Nephron progenitor cell (in vitro differentiated cells): ENCODE measurements at regions not wholly inside any gene's neighbourhood (a gene's known extent, or its start where the extent isn't known, plus 50 kb on each side); places are given as distances from the start of the nearest gene placed in this dataset.

Experiments used
- DNase-seq: peaks from one replicate; pipeline ENCODE4 v3.0.0; 2021
- H3K27ac Mint-ChIP-seq: 2 replicates; pipeline ENCODE4 v1.8.0; 2021; ENCODE audit warnings: mild to moderate bottlenecking, moderate library complexity, mixed read lengths
- H3K27me3 Mint-ChIP-seq: 2 replicates; pipeline ENCODE4 v1.8.0; 2021; ENCODE audit warnings: mild to moderate bottlenecking, low read depth, mixed read lengths; ENCODE audit not compliant: poor library complexity
- H3K36me3 Mint-ChIP-seq: 2 replicates; pipeline ENCODE4 v1.8.0; 2021; ENCODE audit warnings: low read depth, mixed read lengths
- H3K4me1 Mint-ChIP-seq: 2 replicates; pipeline ENCODE4 v1.8.0; 2021; ENCODE audit warnings: mixed read lengths
- H3K4me3 Mint-ChIP-seq: 2 replicates; pipeline ENCODE4 v1.8.0; 2021; ENCODE audit warnings: mild to moderate bottlenecking, moderate library complexity, mixed read lengths
- H3K9me3 Mint-ChIP-seq: 2 replicates; pipeline ENCODE4 v1.8.0; 2021; ENCODE audit warnings: mild to moderate bottlenecking, moderate library complexity, mixed read lengths
- CTCF ChIP-seq: fragments of 200-600 bp; sonication (generic); IDR thresholded peaks from 2 replicates; pipeline ENCODE4 v1.5.0; 2021; ENCODE audit warnings: antibody characterized with exemption

- H3K36me3 Mint-ChIP-seq, result no peaks in the 10 kb centered on the region
- no peak overlapping the region for H3K4me3 Mint-ChIP-seq
- H3K27ac Mint-ChIP-seq, result no peak overlapping the region
- no peaks in the 10 kb centered on the region for H3K27me3 Mint-ChIP-seq
- TF ChIP-seq CTCF, result no peak
- DNase-seq, result no peak
- no peaks in the 10 kb centered on the region for H3K9me3 Mint-ChIP-seq
- peaks cover 8% of the 10 kb centered on the region for H3K4me1 Mint-ChIP-seq
These were observed 137.2 kb downstream of the SLC24A2 start for GRCh38 chr9:19651681-19652080.

GRCh38 chr9:19650312-19650711 is 138.5 kb downstream of the SLC24A2 start:
- no peak overlapping the region for H3K4me3 Mint-ChIP-seq

GRCh38 chr9:19649336-19650041 is 139.3 kb downstream of the SLC24A2 start:
- no peak for TF ChIP-seq CTCF
- Mint-ChIP-seq H3K4me3 (no peak overlapping the region), H3K27ac (no peak overlapping the region), H3K9me3 (no peaks in the 10 kb centered on the region), H3K4me1 (peaks cover 8% of the 10 kb centered on the region), H3K36me3 (no peaks in the 10 kb centered on the region), H3K27me3 (no peaks in the 10 kb centered on the region)
- no peak for DNase-seq

More at GRCh38 chr9:19650312-19650711, 138.5 kb downstream of the SLC24A2 start:
- DNase-seq, result no peak
- H3K9me3 Mint-ChIP-seq, result no peaks in the 10 kb centered on the region
- H3K27ac Mint-ChIP-seq, result no peak overlapping the region
- H3K36me3 Mint-ChIP-seq, result no peaks in the 10 kb centered on the region
- TF ChIP-seq CTCF, result no peak
- peaks cover 8% of the 10 kb centered on the region for H3K4me1 Mint-ChIP-seq
- no peaks in the 10 kb centered on the region for H3K27me3 Mint-ChIP-seq

GRCh38 chr9:19648672-19649071 is 140.2 kb downstream of the SLC24A2 start:
- H3K9me3 Mint-ChIP-seq, result no peaks in the 10 kb centered on the region
- peaks cover 8% of the 10 kb centered on the region for H3K4me1 Mint-ChIP-seq
- H3K27ac Mint-ChIP-seq, result no peak overlapping the region
- no peak overlapping the region for H3K4me3 Mint-ChIP-seq
- no peaks in the 10 kb centered on the region for H3K36me3 Mint-ChIP-seq
- TF ChIP-seq CTCF, result no peak
- DNase-seq, result no peak
- no peaks in the 10 kb centered on the region for H3K27me3 Mint-ChIP-seq

GRCh38 chr9:19643875-19644274 is 145.0 kb downstream of the SLC24A2 start:
- Mint-ChIP-seq H3K36me3 (no peaks in the 10 kb centered on the region), H3K27ac (no peak overlapping the region), H3K4me3 (no peak overlapping the region), H3K27me3 (peaks cover 2% of the 10 kb centered on the region), H3K9me3 (no peaks in the 10 kb centered on the region), H3K4me1 (no peaks in the 10 kb centered on the region)
- TF ChIP-seq CTCF, result no peak
- no peak for DNase-seq

- H3K27me3 Mint-ChIP-seq, result peaks cover 2% of the 10 kb centered on the region
- no peaks in the 10 kb centered on the region for H3K4me1 Mint-ChIP-seq
- no peak overlapping the region for H3K27ac Mint-ChIP-seq
- no peak overlapping the region for H3K4me3 Mint-ChIP-seq
- H3K36me3 Mint-ChIP-seq, result no peaks in the 10 kb centered on the region
- no peak for DNase-seq
- no peak for TF ChIP-seq CTCF
- no peaks in the 10 kb centered on the region for H3K9me3 Mint-ChIP-seq
These were observed 146.6 kb downstream of the SLC24A2 start for GRCh38 chr9:19642256-19642655.
